Heart left ventricle (tissue), 13 donors: ENCODE measurements at regions not wholly inside any gene's neighbourhood (a gene's known extent, or its start where the extent isn't known, plus 50 kb on each side); places are given as distances from the start of the nearest gene placed in this dataset.

Source experiments
- POLR2A ChIP-seq, 2 donors: fragments of 450-650 bp; IDR thresholded peaks; one replicate each; pipeline ENCODE4 v1.6.1; 2017; ENCODE audit warnings: antibody characterized with exemption in 2 of 2, mild to moderate bottlenecking in 2 of 2, moderate library complexity in 2 of 2
- TF ChIP-seq, protein P1 (sequence below), 12 donors: fragments of 200-600 bp; sonication (generic) in 4 of 12; IDR thresholded peaks; one replicate each; pipeline versions ENCODE4 v1.5.0 to v1.8.0; 2018 to 2022; ENCODE audit warnings: antibody characterized with exemption in 12 of 12, mild to moderate bottlenecking in 5 of 12
- donor health status: ischemic (EF 13 %, LVEDD 7.1; RV severe dilation, severe dysfunction).
- donor health status: DM: no; HTN: yes; CAD: no.
- donor health status: DM: no; HTN: no; CAD: no.
- donor health status: ischemic (EF 25% LVEDD 6.9; RV normal size, moderate dysfunction).
- donor health status: ischemic (EF 25% LVEDD 5.7; RV mildly dilated, moderate dysfunction).
- donor health status: ischemic (EF 35%, LVEDD 5.7; RV mildly dilated, moderate dysfunction).
- donor health status: nonischemic (EF 11% LVEDD 7.7; RV severe dilation, severe dysfunction).
- donor health status: DM: yes; HTN: yes; CAD: no.
- donor health status: PGD.
- donor health status: ischemic (EF 29% LVEDD 5.4; RV normal size, mild dysfunction).
- donor health status: nonischemic (EF 23%, LVEDD 6.1; RV moderate dilation, normal function).

DNA sequence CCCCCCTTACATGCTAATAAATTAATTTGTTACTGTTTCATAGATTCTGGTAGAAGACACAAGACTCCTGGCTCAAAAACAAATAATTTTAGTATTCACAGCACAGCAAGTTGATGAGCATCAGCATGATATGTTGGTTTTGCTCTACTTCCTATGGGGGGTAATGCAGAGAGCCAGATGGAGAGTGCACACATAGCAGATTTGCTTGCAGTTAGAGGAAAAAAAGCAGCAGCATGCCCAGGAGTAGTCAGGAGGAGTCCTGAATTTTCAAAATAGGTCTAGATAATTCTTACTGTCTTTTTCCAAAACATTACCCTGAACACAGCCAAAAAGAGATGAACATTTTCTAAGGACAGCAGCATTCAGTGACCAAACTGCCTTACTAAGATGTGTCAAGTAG is 261.3 kb downstream of the COX7C start:
- TF ChIP-seq, protein P1, sequence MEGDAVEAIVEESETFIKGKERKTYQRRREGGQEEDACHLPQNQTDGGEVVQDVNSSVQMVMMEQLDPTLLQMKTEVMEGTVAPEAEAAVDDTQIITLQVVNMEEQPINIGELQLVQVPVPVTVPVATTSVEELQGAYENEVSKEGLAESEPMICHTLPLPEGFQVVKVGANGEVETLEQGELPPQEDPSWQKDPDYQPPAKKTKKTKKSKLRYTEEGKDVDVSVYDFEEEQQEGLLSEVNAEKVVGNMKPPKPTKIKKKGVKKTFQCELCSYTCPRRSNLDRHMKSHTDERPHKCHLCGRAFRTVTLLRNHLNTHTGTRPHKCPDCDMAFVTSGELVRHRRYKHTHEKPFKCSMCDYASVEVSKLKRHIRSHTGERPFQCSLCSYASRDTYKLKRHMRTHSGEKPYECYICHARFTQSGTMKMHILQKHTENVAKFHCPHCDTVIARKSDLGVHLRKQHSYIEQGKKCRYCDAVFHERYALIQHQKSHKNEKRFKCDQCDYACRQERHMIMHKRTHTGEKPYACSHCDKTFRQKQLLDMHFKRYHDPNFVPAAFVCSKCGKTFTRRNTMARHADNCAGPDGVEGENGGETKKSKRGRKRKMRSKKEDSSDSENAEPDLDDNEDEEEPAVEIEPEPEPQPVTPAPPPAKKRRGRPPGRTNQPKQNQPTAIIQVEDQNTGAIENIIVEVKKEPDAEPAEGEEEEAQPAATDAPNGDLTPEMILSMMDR (IDR thresholded peaks at IDR 0.05) = no peak
- TF ChIP-seq POLR2A (IDR thresholded peaks at IDR 0.05) = no peak
